Panc1 (cell line): ENCODE measurements at regions not wholly inside any gene's neighbourhood (a gene's known extent, or its start where the extent isn't known, plus 50 kb on each side); places are given as distances from the start of the nearest gene placed in this dataset.

Experiments
- CTCF ChIP-seq: fragments of 450-650 bp; IDR thresholded peaks from 2 replicates; pipeline ENCODE4 v1.5.1; 2017; ENCODE audit warnings: mild to moderate bottlenecking
- POLR2AphosphoS5 ChIP-seq: IDR thresholded peaks from 2 replicates; pipeline ENCODE4 v1.6.1; 2012; ENCODE audit warnings: mild to moderate bottlenecking, low read depth, low read length, moderate library complexity
- REST ChIP-seq, 2 experiments: IDR thresholded peaks; 2 replicates each; pipeline ENCODE4 v1.6.1; 2011 to 2012; ENCODE audit warnings: low read depth in 2 of 2, control low read depth in 1 of 2, low read length in 1 of 2, mild to moderate bottlenecking in 1 of 2, moderate library complexity in 1 of 2; ENCODE audit not compliant: insufficient read depth in 1 of 2
- SIN3A ChIP-seq: IDR thresholded peaks from 2 replicates; pipeline ENCODE4 v1.6.1; 2012; ENCODE audit warnings: low read depth, mild to moderate bottlenecking, low read length, moderate library complexity, borderline replicate concordance; ENCODE audit not compliant: insufficient read depth

- TF ChIP-seq CTCF (no peak), POLR2AphosphoS5 (no peak), REST (IDR thresholded peaks at IDR 0.05; ENCODE audit: insufficient read depth in 1 of 2, low read depth in 2 of 2, low read length in 1 of 2) (no peak), SIN3A (no peak)
Observed at GRCh38 chr15:26001201-26001600, 138.1 kb upstream of the ATP10A start.
